ENCODE measurements at regions not wholly inside any gene's neighbourhood (a gene's known extent, or its start where the extent isn't known, plus 50 kb on each side); places are given as distances from the start of the nearest gene placed in this dataset.

- no peak for TF ChIP-seq NFIC (IDR thresholded peaks at IDR 0.05)
- TF ChIP-seq CEBPB (IDR thresholded peaks at IDR 0.05) = no peak
- TF ChIP-seq, protein P1, sequence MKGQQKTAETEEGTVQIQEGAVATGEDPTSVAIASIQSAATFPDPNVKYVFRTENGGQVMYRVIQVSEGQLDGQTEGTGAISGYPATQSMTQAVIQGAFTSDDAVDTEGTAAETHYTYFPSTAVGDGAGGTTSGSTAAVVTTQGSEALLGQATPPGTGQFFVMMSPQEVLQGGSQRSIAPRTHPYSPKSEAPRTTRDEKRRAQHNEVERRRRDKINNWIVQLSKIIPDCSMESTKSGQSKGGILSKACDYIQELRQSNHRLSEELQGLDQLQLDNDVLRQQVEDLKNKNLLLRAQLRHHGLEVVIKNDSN (IDR thresholded peaks at IDR 0.05) = no peak
- TF ChIP-seq MAX (IDR thresholded peaks at IDR 0.05) = no peak
Measured at GRCh38 chr16:63201851-63202250, 1165.6 kb upstream of the CDH8 start.

DNA sequence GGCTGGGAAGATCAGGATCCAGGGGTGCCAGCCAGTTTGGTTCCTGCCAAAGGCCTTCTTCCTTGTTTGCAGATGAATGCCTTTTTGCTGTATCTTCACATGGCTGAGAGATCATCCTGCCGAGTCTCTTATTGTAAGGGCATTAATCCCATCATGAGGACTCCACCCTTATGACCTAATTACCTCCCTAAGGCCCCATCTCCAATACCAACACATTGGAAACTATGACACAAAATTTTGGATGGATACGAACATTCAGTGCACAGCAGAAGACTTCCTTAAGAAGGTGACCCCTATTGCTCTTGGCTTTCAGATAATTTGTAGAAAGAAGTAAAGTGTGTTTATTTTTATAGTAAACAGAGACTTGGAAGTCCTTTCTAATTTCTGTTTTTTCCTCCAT is 1164.7 kb upstream of the CDH8 start:
- no peak for TF ChIP-seq EGR1 (IDR thresholded peaks at IDR 0.05)

DNA sequence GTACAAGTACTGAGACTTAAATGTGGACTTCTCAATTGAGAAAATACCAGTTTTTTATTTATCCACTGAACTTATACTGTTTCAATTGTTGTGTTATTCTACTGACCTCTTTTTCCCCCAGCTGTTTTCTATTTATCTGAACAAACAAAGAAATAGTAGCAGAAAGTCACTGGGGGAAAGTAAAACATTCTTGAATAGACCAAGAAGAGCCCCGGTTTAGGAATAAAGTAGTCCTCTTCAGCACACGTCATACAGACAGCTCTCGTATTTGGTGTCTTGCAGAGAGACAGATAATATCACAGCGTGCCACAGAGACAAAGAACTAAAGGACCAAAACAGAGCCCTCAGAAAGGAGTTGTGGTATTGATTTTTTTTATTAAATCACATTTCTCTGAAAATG is 1159.1 kb upstream of the CDH8 start:
- no peak for TF ChIP-seq NFIC (IDR thresholded peaks at IDR 0.05)
- TF ChIP-seq TCF12 (IDR thresholded peaks at IDR 0.05; ENCODE audit: low read depth) = no peak
- TF ChIP-seq YY1 (IDR thresholded peaks at IDR 0.05; ENCODE audit: low read depth) = no peak
- TF ChIP-seq EGR1 (IDR thresholded peaks at IDR 0.05) = no peak
- TF ChIP-seq EP300 (IDR thresholded peaks at IDR 0.05; ENCODE audit: borderline replicate concordance) = no peak
- TF ChIP-seq, protein P1 (IDR thresholded peaks at IDR 0.05) = no peak
- TF ChIP-seq MAX (IDR thresholded peaks at IDR 0.05) = no peak

- TF ChIP-seq YY1 (IDR thresholded peaks at IDR 0.05; ENCODE audit: low read depth) (no peak), CEBPB (IDR thresholded peaks at IDR 0.05) (no peak), TCF12 (IDR thresholded peaks at IDR 0.05; ENCODE audit: low read depth) (no peak), TEAD4 (IDR thresholded peaks at IDR 0.05) (no peak), TAF1 (IDR thresholded peaks at IDR 0.05; ENCODE audit: low read depth) (no peak), NFIC (IDR thresholded peaks at IDR 0.05) (no peak), ZBTB7A (IDR thresholded peaks at IDR 0.05; ENCODE audit: low read depth) (no peak), CREB1 (IDR thresholded peaks at IDR 0.05; ENCODE audit: low read depth) (no peak), EGR1 (IDR thresholded peaks at IDR 0.05) (no peak), EP300 (IDR thresholded peaks at IDR 0.05; ENCODE audit: borderline replicate concordance) (no peak), FOXM1 (IDR thresholded peaks at IDR 0.05; ENCODE audit: borderline replicate concordance, low read depth) (no peak)
- TF ChIP-seq, protein P1 (IDR thresholded peaks at IDR 0.05) = no peak
- TF ChIP-seq, protein P2, sequence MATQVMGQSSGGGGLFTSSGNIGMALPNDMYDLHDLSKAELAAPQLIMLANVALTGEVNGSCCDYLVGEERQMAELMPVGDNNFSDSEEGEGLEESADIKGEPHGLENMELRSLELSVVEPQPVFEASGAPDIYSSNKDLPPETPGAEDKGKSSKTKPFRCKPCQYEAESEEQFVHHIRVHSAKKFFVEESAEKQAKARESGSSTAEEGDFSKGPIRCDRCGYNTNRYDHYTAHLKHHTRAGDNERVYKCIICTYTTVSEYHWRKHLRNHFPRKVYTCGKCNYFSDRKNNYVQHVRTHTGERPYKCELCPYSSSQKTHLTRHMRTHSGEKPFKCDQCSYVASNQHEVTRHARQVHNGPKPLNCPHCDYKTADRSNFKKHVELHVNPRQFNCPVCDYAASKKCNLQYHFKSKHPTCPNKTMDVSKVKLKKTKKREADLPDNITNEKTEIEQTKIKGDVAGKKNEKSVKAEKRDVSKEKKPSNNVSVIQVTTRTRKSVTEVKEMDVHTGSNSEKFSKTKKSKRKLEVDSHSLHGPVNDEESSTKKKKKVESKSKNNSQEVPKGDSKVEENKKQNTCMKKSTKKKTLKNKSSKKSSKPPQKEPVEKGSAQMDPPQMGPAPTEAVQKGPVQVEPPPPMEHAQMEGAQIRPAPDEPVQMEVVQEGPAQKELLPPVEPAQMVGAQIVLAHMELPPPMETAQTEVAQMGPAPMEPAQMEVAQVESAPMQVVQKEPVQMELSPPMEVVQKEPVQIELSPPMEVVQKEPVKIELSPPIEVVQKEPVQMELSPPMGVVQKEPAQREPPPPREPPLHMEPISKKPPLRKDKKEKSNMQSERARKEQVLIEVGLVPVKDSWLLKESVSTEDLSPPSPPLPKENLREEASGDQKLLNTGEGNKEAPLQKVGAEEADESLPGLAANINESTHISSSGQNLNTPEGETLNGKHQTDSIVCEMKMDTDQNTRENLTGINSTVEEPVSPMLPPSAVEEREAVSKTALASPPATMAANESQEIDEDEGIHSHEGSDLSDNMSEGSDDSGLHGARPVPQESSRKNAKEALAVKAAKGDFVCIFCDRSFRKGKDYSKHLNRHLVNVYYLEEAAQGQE (IDR thresholded peaks at IDR 0.05; ENCODE audit: low read depth) = no peak
Measured at GRCh38 chr16:63192980-63193379, 1156.7 kb upstream of the CDH8 start.

- TF ChIP-seq YY1 (IDR thresholded peaks at IDR 0.05; ENCODE audit: low read depth) (no peak), MAX (IDR thresholded peaks at IDR 0.05) (no peak), EP300 (IDR thresholded peaks at IDR 0.05; ENCODE audit: borderline replicate concordance) (no peak), ZBTB7A (IDR thresholded peaks at IDR 0.05; ENCODE audit: low read depth) (no peak), NFIC (IDR thresholded peaks at IDR 0.05) (no peak), FOXM1 (IDR thresholded peaks at IDR 0.05; ENCODE audit: borderline replicate concordance, low read depth) (no peak), EGR1 (IDR thresholded peaks at IDR 0.05) (no peak), TEAD4 (IDR thresholded peaks at IDR 0.05) (no peak), TCF12 (IDR thresholded peaks at IDR 0.05; ENCODE audit: low read depth) (no peak), CREB1 (IDR thresholded peaks at IDR 0.05; ENCODE audit: low read depth) (no peak), TAF1 (IDR thresholded peaks at IDR 0.05; ENCODE audit: low read depth) (no peak), RAD21 (IDR thresholded peaks at IDR 0.05; ENCODE audit: low read depth) (no peak), CEBPB (IDR thresholded peaks at IDR 0.05) (no peak)
- TF ChIP-seq, protein P1 (IDR thresholded peaks at IDR 0.05) = no peak
- TF ChIP-seq, protein P2 (IDR thresholded peaks at IDR 0.05; ENCODE audit: low read depth) = no peak
Measured at GRCh38 chr16:63188086-63188771, 1152.0 kb upstream of the CDH8 start.
